Fibroblast of skin of left quadriceps (primary cell): ENCODE measurements at regions not wholly inside any gene's neighbourhood (a gene's known extent, or its start where the extent isn't known, plus 50 kb on each side); places are given as distances from the start of the nearest gene placed in this dataset.

Source experiments
- DNase-seq, 2 experiments: peaks; one replicate each; pipeline ENCODE4 v3.0.0-alpha.2; 2013; ENCODE audit warnings: low read depth in 2 of 2

- DNase-seq, result no peak
These were observed 85.9 kb upstream of the TBX20 start for GRCh38 chr7:35339811-35340210.

DNA sequence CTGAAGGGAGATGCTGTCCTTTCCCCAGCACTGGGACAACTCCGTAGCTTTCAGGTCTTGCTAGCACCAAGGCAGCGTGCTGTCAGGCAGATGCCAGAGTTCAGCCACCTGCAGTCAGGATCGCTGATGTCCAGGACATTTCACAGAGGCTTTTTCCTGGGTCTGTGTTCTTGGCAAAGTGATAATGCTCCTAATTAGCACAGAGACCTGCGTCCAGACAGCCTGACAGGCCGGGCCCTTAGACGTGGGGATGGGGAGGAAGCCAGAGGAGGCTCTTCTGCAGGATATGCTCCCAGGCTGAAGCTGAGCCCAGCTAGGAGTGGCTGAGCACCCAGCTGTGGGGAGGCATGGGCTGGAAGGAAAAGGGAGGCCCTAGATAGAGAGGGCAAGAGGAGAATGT, 82.5 kb upstream of the TBX20 start:
- no peak for DNase-seq

DNA sequence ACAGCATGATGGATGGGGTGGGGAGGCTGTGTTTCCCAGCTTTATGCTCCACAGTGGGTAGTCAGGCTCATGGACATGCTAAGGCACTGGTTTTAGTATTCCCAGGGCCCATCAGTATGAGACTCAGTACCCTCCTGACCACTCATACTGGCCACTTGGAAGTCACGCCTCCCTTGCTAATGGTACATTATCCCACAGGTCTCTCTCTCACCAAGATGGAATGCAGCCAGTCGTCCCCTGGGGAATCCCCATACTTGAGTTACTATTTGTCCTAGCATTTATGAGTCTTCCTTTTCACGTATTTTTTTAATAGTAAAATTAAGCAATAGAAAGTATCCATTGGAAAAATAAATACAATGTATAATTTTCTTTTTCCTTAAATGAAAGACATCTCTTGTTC, 80.6 kb upstream of the TBX20 start:
- DNase-seq, result no peak

- no peak for DNase-seq
These were observed 79.4 kb upstream of the TBX20 start for GRCh38 chr7:35333265-35333664.

GRCh38 chr7:35331730-35332678, 78.1 kb upstream of the TBX20 start:
- no peak for DNase-seq

- DNase-seq, result no peak
These were observed 75.1 kb upstream of the TBX20 start for GRCh38 chr7:35329026-35329425.

DNA sequence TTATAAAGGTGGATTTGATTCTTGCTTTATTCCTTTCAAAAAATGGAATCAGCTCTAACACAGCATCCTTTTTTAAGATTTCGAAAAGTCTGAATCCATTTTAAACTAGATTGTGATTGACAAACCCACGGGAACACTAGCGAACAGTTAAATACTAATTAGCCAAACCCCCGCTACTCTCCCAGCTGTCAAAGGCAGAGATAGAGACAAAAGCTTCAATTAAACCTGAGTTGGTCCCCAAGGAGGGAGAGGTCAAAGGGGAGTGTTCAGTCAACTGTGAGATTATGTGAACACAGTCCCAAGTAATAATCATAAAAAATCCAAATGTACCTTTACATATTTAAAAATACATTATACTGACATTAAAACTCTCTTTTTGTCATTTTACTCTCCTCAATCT, 65.7 kb upstream of the TBX20 start:
- no peak for DNase-seq

GRCh38 chr7:35316549-35316948, 62.6 kb upstream of the TBX20 start:
- DNase-seq, result no peak

DNA sequence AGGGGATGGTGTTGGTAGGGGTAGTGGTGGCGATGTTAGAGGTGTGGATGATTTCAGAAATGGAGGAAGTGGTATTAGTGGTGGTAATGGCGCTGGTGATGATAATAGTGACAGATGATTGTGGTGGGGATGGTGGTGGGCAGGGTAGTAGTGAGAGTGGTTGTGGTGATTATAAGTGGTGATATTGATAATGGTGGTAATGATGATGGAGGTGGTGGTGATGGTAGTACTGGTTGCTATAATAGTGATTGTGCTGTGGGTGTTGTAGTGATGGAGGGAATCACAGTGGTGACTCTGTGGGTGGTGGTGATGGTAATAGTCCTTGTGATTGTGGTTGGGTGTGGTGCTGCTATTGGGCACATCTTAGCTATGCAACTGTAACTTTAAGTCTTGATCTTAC, 61.6 kb upstream of the TBX20 start:
- DNase-seq, result no peak

GRCh38 chr7:35314354-35314753, 60.5 kb upstream of the TBX20 start:
- no peak for DNase-seq

- DNase-seq, result no peak
These were observed 59.7 kb upstream of the TBX20 start for GRCh38 chr7:35313575-35313974.
